ENCODE measurements at regions not wholly inside any gene's neighbourhood (a gene's known extent, or its start where the extent isn't known, plus 50 kb on each side); places are given as distances from the start of the nearest gene placed in this dataset.

DNA sequence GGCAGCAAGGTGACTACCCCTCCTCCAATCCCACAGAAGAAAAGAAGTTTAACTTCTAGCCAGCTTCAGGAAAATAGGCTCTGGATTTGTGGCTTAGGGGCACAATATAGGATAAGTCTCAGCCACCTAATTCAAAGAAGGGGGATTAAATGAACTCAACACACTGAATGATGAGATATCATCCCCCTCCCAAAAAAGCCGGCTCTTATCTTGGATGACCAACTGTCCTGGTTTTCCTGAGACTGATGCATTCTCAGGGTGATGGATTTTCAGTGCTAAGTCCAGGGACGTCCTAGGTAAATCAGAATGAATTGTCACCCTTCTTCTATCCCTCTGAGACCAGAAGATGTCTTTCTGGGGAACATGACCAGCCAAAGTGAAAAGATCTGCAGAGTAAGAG lies 487.0 kb upstream of the PROK2 start:
- TF ChIP-seq, protein P1, sequence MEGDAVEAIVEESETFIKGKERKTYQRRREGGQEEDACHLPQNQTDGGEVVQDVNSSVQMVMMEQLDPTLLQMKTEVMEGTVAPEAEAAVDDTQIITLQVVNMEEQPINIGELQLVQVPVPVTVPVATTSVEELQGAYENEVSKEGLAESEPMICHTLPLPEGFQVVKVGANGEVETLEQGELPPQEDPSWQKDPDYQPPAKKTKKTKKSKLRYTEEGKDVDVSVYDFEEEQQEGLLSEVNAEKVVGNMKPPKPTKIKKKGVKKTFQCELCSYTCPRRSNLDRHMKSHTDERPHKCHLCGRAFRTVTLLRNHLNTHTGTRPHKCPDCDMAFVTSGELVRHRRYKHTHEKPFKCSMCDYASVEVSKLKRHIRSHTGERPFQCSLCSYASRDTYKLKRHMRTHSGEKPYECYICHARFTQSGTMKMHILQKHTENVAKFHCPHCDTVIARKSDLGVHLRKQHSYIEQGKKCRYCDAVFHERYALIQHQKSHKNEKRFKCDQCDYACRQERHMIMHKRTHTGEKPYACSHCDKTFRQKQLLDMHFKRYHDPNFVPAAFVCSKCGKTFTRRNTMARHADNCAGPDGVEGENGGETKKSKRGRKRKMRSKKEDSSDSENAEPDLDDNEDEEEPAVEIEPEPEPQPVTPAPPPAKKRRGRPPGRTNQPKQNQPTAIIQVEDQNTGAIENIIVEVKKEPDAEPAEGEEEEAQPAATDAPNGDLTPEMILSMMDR (IDR thresholded peaks at IDR 0.05; ENCODE audit: low read depth, low read length): no peak
- TF ChIP-seq POLR2A (IDR thresholded peaks at IDR 0.05; ENCODE audit: extremely low read depth, insufficient read length): no peak
